ENCODE measurements at regions not wholly inside any gene's neighbourhood (a gene's known extent, or its start where the extent isn't known, plus 50 kb on each side); places are given as distances from the start of the nearest gene placed in this dataset.

GRCh38 chr7:155202106-155202871 is 95.4 kb upstream of the INSIG1 start:
- no peak for DNase-seq

DNA sequence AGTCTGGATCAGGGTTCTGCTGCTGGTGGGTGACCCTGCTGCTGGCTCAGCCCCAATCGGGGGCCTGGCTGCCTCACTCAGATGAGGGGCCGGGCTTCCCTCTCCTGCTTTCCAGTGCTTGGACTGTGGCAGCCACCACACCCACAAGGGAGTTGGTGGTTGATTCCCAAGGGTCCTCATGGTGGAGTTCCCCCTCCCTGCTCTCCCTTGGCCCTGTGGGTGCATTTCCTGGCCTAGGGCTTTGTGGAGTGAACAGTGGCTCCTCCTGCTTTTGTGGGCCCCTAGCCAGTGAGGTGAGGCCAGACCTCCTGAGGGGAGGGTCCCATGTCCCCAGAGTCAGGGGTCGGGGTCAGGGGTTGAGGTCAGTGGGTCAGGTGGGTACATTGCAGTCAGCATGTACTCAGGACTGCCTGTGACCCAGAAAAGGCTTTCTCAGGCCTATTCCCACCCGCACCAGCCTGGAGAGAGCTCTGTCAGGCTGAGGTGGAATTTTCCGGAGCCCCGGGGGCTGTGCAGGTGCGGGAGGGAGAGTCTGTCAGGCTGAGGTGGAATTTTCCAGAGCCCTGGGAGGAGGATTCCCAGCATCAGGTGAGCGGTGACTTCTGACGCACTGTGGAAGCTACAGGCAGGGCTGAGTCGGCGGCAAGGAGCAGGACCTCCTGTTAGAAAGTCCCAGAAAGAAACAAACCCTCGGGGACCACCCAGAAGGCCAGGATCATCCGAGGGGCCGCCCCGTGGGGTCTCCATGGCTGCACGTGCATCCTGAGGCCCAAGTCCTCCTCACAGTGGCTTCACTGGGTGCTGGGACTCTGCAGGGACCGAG is 94.4 kb upstream of the INSIG1 start:
- DNase-seq = no peak

DNA sequence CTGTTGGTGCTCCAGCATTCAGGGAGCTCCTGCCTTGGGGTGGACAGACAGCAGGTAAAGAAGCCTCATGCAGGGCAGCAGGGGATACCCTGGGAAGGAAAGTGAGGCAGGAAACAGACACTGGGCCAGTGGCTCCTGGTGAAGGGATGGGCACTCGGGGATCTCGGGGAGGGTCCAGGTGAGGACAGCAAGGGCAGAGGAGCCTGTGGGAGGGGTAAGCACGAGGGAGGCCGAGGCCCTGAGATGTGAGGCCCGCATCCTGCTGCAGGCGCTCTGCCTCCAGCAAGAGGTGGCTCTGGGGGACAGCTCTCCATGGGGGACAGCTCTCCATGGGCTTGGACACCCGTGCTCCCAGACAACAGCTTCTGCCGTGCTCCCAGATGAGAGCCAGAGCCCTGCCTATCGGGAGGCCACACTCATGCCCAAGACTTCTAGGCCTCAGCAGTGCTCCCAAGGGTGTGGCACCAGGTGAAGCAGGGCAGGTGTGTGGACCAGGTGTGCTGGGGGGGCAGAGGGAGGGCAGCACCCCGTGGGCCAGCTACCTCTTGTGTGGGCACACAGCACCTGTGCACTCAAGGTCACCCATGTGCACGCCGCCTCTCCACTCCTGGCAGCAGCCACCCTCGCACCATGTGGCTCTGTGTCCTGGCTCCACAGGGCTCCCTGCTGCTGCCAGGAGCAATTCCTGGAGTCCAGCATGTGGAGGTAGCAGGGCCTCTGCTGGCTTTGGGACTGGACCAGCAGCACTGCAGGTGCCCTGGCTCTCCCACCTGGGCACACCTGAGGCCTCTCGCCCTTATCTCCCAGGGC is 93.6 kb upstream of the INSIG1 start:
- DNase-seq = no peak

- DNase-seq = no peak
Observed at GRCh38 chr7:155204744-155205367, 92.8 kb upstream of the INSIG1 start.

DNA sequence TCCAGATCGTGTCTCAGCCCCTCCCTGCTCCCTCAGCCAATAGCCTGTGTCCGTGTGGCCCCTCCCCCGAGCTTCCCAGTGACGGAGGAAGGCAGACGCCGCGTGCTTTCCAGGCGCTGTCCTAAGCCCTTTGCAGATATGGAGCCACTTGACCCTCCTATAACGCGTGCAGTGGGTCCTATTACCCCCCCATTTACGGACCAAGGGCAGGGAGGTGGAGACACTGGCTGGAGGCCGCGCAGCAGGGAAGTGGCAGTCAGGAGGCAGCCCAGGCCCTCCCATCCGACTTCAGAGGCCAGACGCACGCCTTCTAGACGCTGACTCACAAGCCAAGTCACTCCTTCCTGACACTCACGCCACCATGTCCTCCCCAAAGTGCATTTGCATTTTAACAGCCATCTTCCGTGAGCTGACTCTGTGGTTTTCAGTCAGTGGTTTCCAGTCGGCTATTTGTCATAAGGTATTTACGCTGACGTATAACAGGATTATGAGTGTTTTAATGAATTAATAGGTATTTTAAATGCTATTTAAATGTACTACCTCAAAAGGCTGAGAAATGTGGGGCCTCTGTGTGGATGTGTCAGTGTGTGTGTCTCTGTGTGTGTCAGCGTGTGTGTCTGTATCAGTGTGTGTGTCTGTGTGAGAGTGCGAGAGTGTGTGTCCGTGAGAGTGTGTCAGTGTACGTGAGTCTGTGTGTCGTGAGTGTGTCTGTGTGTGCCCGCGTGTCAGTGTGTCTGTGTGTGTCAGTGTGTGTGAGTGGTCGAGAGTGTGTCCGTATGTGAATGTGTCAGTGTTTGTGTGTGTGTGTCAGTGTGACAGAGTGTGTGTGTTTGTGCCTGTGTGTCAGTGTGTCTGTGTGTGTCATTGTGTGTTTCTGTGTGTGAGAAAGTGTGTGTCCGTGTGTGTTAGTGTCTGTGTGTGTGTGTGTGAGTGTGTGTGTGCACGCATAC is 92.0 kb upstream of the INSIG1 start:
- peak; percentile 57 for DNase-seq

- DNase-seq = peak; percentile 63
Observed at GRCh38 chr7:155206318-155207020, 91.2 kb upstream of the INSIG1 start.

GRCh38 chr7:155207326-155208002 is 90.2 kb upstream of the INSIG1 start:
- no peak for DNase-seq

DNA sequence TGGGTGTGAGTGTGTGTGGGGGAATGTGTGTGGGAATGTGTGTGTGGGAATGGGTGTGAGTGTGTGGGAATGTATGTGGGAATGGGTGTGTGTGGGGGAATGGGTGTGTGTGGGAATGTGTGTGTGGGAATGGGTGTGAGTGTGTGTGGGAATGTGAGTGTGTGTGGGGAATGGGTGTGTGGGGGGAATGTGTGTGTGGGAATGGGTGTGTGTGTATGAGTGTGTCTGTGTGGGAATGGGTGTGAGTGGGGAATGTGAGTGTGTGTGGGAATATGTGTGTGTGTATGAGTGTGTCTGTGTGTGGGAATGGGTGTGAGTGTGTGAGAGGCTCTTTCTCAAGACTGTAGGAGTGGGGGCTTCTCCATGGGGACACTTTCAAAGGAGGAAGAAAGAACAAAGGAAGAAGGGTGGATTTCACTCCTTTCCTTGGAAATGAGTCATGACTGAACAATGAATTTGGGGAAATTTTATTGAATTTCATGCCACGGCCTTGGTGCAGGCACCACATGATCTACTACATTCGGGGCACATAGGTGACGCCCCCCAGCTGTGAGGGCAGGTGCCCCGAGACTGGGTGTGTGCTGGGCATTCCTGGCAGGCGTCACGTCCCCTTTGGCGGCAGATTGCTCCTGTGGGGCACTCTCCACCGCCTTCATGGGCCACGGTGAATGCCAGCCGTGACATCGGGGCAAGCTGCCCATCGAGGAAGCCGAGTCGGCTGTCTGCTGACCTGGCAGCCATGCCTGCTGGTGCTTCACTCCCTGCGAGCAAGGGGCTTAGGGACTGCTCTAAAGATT is 88.8 kb upstream of the INSIG1 start:
- DNase-seq = no peak

GRCh38 chr7:155209478-155210319 is 88.0 kb upstream of the INSIG1 start:
- no peak for DNase-seq

- DNase-seq = no peak
Observed at GRCh38 chr7:155210356-155210755, 87.3 kb upstream of the INSIG1 start.

- no peak for DNase-seq
Observed at GRCh38 chr7:155211173-155211572, 86.5 kb upstream of the INSIG1 start.

GRCh38 chr7:155211761-155212160 is 85.9 kb upstream of the INSIG1 start:
- DNase-seq = no peak

DNA sequence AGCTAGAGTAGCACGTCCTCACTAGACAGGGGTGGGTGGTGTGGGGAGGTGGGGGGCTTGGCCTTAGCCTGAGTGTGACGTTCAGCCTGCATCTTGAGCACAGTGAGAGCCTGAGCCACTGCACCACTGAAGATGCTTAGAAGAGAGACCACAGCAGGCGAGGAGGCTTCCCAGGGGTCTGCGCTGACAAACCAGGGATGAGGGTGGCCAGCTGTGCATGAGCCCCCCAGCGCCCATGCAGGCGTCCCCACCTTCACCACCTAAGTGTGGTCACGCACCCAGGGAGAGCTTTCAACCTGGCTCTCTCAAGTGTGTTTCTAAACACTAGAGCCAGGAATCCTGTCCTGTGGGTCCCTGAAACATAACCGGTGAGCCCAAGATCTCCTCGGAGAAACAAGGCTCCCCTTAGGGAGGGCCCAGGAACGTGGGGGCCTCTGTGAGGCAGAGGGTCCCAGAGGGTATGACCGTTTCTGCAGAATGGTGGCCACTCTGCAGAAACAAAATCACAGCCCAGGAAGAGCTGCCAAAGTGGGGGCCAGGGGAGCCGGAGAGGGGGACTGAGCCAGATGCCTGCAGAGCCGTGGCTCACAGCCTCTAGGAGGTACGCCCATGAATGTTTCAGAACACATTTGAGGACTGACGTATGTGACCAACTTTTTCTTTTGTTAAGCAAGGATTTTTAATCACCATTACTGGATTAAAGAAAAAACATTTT is 85.2 kb upstream of the INSIG1 start:
- DNase-seq = no peak

- no peak for DNase-seq
Observed at GRCh38 chr7:155213385-155213784, 84.3 kb upstream of the INSIG1 start.

- DNase-seq = peak; percentile 41
Observed at GRCh38 chr7:155213955-155214740, 83.5 kb upstream of the INSIG1 start.

DNA sequence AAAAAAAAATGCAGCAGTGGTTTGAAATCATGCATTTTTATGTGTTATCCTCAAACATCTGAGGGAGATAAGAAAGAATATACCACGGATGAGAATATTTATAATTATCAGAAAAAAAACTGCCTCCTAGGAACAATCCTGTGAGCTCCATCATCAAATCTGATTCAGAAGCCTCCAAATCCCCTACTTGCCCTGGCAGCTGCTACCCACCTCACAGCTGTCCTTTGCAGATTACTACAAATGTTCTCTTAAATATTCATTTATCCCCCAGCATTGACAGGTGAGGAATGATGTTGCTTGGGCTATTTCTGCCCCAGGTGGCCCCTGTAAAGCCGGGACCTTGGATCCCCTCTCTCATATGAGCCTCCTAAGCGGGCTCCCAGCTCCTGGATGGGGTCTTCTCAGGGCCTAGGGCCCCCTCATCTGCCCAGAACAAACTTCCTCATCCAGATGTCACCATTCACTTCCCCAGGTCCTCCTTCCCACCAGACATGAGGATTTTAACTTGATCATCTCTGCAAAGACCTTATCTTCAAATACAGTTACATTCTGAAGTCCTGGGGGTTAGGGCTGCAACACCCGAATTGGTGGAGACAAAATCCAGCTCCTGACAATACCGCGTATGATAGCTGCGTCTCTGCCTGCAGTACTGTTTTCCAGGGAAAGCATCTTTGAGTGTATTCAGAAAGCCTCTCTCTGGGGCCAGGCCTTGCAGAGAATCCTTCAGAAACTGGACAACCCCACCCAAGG is 81.9 kb upstream of the INSIG1 start:
- DNase-seq = peak; percentile 35

All from tongue (tissue), 1 donor.